NCI-H2107 (cell line): ENCODE measurements at regions not wholly inside any gene's neighbourhood (a gene's known extent, or its start where the extent isn't known, plus 50 kb on each side); places are given as distances from the start of the nearest gene placed in this dataset.

Source experiments
- DNase-seq: peaks from one replicate; lab custom pipeline; 2025; lab: John Stamatoyannopoulos, UW

DNA sequence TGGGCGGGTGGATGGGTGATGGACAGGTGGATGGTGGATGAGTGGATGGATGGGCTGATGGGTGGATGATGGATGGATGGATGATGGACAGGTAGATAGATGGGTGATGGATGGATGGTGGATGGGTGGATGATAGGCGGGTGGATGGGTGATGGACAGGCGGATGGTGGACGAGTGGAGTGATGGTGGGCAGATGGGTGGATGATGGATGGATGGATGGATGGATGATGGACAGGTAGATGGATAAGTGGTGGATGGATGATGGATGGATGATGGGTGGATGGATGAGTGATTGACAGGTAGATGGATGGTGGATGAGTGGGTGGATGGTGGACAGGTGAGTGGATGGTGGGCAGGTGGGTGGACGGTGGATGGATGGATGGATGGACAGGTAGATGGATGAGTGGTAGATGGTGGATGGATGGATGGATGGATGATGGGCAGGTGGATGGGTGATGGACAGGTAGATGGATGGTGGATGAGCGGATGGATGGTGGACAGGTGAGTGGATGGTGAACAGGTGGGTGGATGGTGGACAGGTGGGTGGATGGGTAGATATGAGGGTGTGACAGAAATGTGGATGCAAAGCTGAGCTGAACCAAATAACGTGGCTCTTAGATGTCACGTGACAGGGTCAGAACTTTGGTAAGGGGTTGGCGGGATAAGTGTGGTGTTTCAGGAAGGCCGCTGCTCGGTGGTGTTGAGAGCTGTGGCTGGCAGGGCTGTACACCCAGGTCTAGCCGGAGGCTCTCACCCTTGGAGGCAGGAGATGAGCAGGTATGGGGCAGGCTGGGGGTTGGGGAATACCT is 234.3 kb upstream of the CIBAR2 start:
- no peak for DNase-seq

- DNase-seq, result no peak
Observed at GRCh38 chr16:85347213-85347591, 234.9 kb upstream of the CIBAR2 start.

GRCh38 chr16:85348065-85348840 is 236.0 kb upstream of the CIBAR2 start:
- no peak for DNase-seq

DNA sequence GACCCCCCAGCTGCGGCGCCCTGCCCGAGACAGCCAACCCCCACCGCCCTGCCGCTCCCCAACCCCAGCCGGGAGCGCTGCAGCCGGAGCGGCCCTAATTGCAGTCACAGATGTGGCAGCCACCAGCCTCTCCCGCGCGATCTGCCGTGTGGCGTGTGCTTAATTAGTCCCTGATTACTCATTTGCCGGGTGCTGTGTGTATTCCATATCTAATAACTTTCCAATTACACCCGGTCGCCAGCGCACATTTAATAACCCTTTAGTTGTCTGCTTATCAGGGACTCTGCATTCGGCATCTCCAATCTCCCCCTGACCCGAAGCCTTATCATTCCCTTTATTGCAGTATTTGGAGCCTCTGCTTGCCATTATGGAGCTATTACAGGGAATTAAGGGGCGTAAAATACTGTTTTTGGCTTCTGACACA is 236.7 kb upstream of the CIBAR2 start:
- DNase-seq, result no peak

DNA sequence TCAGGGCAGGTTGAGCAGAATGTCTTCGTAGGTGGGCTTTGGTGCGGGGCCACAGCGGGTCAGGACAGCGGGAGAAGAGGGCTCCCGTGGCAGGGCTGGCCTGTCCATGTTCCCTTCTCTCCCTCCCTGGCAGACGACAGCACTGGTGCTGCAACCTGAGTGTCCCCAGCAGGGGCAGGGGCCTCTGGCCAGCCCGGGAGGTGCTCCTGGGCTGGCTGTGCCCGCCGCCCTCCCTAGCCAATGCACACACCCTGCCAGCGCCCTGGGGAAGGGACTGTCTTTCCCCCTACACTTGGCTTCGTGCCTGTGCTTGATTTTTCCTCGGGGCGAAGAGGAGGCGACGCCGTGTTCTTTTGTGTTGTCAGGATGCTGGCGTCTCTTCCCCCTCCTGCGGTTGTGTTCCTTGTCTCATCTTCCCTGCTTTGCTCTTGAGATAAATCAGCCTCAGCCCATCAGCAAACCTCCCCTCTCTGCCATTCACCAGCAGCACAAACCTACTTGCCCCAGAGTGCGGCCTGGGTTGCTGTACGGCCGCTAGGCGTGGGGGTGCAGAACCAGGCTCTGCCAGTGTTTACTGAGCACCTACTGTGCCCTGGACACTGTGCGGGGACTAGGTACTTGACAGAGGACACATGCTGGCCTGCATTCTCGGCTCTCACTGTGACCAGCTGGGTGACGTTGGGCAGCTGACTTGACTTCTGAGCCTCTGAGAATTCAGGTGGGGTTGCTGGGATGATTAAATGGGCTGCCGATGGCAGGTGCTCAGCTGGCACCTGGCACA is 237.3 kb upstream of the CIBAR2 start:
- no peak for DNase-seq

DNA sequence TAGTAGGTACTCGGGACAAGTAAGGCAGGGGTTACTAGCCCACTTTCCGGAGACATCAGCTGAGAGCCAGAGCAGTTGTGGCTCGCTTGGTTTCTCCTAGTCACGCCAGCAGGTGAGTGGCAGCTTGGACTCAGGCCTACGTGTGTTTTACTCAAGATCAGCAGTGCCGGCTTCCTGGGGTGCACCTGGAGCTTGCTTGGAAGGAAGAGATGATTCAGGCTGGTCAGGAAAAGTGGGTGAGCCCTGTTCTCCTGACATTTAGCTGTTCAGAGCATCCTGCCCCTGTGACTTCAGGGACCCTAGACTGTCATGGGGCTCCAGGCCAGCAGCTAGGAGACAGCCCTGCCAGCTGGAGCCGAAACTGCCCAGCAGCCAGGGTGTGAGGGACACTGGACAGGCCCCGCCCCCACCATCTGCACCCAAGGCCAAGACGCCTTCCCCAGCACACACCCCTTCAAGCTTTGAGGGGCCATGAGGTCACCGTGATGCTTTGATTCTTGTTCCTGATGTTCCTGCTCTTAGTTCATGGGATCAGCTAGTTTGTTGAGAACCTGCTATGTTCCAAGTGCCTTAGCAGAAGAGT is 238.0 kb upstream of the CIBAR2 start:
- DNase-seq, result no peak

- peak; percentile 90 for DNase-seq
Observed at GRCh38 chr16:85350973-85351372, 238.7 kb upstream of the CIBAR2 start.

GRCh38 chr16:85353013-85353412 is 240.7 kb upstream of the CIBAR2 start:
- DNase-seq, result no peak

DNA sequence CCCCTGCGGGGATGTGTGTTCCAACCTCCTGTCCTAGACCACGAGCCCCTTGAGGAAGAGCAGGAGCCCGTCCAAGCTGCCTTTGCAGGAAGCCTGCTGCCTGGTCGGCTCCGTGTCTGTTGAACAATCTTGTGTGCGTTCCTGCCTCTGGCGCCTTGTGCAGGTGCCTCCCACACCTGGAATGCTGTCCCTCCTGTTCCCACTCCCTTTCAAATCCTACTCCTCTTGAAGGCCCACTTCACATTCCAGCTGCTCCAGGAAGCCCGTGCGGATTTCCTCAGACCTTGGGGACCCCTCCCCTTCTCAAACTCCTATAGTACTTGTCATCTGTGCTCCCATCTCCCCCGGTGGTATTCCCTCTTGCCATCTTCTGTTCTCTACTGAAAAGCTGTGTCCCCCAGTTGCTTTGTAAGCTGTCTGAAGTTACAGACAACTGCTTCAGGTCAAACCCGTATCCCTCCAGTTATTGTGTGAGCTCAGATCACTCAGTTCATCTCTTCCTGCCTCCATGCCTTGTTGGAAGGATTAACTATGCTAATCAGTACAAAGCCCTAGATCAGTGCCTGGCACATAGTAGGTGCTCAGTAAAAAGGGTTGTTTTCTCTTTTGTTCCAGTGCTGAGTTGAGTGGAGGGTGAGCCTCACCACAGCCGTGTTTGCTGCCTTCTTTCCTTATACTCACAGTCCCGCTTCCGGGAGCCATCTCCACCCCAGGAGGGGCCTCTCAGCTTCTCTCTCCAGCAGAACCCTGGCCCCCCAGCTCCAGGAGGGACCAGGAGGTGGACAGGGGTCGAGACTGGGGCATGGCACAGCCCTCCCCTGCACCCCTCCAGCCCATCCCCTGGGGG is 241.8 kb upstream of the CIBAR2 start:
- no peak for DNase-seq

DNA sequence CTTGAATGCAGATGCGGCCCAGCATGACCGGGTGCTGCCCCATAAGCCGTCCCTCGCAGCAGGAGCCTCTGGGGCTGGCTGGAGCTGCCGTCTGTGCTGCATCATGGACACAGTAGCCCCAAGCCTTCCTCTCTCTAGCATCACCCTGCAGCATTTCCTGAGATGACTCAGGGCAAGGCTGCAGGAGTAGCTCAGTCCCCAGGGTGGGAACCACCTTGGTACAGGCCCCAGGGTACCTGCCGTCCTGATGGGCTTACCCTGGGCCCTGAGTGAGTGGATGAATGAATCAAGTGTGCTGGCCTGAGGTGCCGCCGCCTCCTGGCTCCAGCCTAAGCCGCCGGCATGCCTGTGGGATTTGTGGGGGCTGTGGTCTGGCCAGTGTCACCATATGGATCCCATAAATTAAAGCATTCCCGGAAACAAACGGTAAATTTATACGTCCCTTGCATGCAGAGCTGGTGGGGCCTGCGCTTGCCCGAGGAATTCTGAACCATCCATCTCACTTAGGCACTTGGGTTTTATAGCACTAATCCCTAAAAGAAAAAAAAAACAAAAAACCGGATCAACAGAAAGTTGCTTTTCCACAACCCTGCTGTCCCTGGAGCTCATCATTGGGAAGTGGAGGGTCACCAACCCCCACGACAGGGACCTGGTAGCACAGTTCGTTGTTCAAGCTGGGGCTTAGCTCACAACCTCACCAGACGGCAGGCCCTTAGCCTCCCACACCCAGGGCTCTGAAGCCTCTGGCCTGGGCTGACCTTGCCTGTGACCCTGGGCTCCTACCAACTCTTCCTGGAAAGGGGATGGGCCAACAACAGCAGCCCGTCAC is 242.6 kb upstream of the CIBAR2 start:
- DNase-seq, result no peak

GRCh38 chr16:85355515-85355837 is 243.2 kb upstream of the CIBAR2 start:
- DNase-seq, result no peak

GRCh38 chr16:85356157-85356556 is 243.9 kb upstream of the CIBAR2 start:
- DNase-seq, result no peak

GRCh38 chr16:85357323-85357722 is 245.1 kb upstream of the CIBAR2 start:
- DNase-seq, result no peak

GRCh38 chr16:85357924-85358505 is 245.7 kb upstream of the CIBAR2 start:
- no peak for DNase-seq

DNA sequence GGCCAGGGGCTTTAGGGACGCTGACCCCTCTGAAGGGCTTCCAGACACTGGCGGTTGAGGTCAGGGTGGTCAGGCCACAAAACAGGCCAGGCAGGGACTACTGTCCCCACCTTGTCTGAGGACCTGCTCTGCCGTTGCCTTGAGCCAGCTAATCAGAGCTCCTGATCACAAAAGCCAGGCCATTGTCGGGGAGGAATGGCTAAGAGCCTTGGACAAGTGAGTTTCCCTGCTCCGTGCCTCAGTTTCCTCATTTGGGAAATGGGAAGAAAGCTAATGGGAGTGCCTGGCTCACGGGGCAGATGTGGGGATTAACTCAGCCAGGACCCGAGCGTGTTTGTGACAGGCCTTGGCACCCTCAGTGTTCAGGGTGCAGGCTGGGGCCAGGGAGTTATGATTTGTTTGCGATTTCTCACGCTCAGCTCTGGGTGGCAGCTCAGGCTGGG is 246.5 kb upstream of the CIBAR2 start:
- no peak for DNase-seq

DNA sequence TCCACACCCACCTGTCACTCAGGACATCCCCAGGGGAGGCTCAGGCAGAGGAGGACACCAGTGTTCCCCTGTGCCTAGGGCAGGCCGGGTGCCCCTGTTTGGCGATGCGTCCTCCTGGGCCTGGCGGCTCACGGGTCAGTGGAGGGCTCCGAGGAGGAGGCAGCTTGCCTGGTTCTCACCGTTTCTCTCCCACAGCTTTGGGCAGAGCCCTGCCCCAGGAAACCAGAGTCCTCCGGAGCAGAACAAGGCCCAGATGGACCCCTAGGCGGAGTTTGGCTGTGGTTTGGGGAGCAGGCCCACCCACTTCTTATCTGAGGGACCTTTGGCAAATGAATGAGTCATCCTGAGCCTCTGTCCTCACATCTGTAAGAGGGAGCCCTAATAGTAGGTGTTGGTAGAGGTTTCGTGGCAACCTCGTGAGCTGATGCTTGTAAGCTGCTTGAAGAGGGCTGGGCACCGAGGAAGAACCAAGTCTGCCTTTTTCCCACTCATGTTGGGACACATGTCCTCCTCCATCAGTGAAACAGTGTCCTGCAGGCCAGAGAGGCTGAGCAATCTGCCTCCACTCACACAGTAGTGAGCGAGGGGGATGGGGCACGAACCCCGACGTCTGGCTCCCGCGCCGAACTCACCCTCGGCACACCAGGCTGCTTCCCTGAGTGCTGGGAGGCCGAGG is 247.0 kb upstream of the CIBAR2 start:
- no peak for DNase-seq

- peak; percentile 79 for DNase-seq
Observed at GRCh38 chr16:85360323-85361277, 248.3 kb upstream of the CIBAR2 start.

GRCh38 chr16:85361441-85362118 is 249.3 kb upstream of the CIBAR2 start:
- DNase-seq, result no peak
